GM23338 (cell line): ENCODE measurements at regions not wholly inside any gene's neighbourhood (a gene's known extent, or its start where the extent isn't known, plus 50 kb on each side); places are given as distances from the start of the nearest gene placed in this dataset.

ENCODE experiments used
- ATAC-seq: fragments of 200-7000 bp; cut with Tn5 transposase; 3 replicates; pipeline ENCODE4 v1.9.1; 2020
- DNase-seq: peaks from one replicate; pipeline ENCODE4 v3.0.0-alpha.2; 2015; ENCODE audit warnings: low spot score
- H2AFZ ChIP-seq: fragments of 200-600 bp; sonication (generic); 2 replicates; pipeline ENCODE4 v1.8.0; 2016; ENCODE audit warnings: antibody characterized with exemption, mild to moderate bottlenecking, moderate library complexity
- H3F3A ChIP-seq: fragments of 200-600 bp; sonication (generic); replicated peaks from 2 replicates; pipeline ENCODE4 v1.8.0; 2017; ENCODE audit warnings: antibody characterized with exemption, mixed run types, low read depth
- H3K27ac ChIP-seq: fragments of 200-600 bp; sonication (generic); 2 replicates; pipeline ENCODE4 v1.6.1; 2016; ENCODE audit warnings: low read depth
- H3K27me3 ChIP-seq: fragments of 200-600 bp; sonication (generic); 2 replicates; pipeline ENCODE4 v1.8.0; 2016; ENCODE audit warnings: mild to moderate bottlenecking, mixed run types, moderate library complexity; ENCODE audit not compliant: insufficient read depth
- H3K36me3 ChIP-seq: fragments of 200-600 bp; sonication (generic); 2 replicates; pipeline ENCODE4 v1.8.0; 2016; ENCODE audit warnings: mild to moderate bottlenecking; ENCODE audit not compliant: insufficient read depth
- H3K4me1 ChIP-seq: fragments of 200-600 bp; sonication (generic); 2 replicates; pipeline ENCODE4 v1.8.0; 2016; ENCODE audit warnings: mild to moderate bottlenecking, moderate library complexity; ENCODE audit not compliant: insufficient read depth
- H3K4me2 ChIP-seq: fragments of 200-600 bp; sonication (generic); 2 replicates; pipeline ENCODE4 v1.7.1; 2017; ENCODE audit warnings: mixed run types
- H3K4me3 ChIP-seq: fragments of 200-600 bp; sonication (generic); 2 replicates; pipeline ENCODE4 v1.6.1; 2016; ENCODE audit warnings: mixed run types
- H3K79me2 ChIP-seq: fragments of 200-600 bp; sonication (generic); replicated peaks from 2 replicates; pipeline ENCODE4 v1.8.0; 2017; ENCODE audit warnings: mild to moderate bottlenecking; ENCODE audit not compliant: insufficient read depth
- H3K9me2 ChIP-seq: fragments of 200-600 bp; sonication (generic); 2 replicates; pipeline ENCODE4 v1.8.0; 2017; ENCODE audit not compliant: insufficient read depth
- H4K20me1 ChIP-seq: fragments of 200-600 bp; sonication (generic); replicated peaks from 2 replicates; pipeline ENCODE4 v1.8.0; 2017; ENCODE audit warnings: mild to moderate bottlenecking; ENCODE audit not compliant: insufficient read depth
- H3K27ac Mint-ChIP-seq: 2 replicates; pipeline ENCODE4 v1.8.0; 2020; ENCODE audit warnings: inconsistent platforms, mild to moderate bottlenecking, moderate library complexity, mixed read lengths
- H3K27me3 Mint-ChIP-seq: 3 replicates; pipeline ENCODE4 v1.8.0; 2022; ENCODE audit warnings: low read depth, mild to moderate bottlenecking, moderate library complexity, mixed read lengths, inconsistent platforms; ENCODE audit not compliant: insufficient read depth, poor library complexity
- H3K36me3 Mint-ChIP-seq: 3 replicates; pipeline ENCODE4 v1.8.0; 2021; ENCODE audit warnings: low read depth, mild to moderate bottlenecking, inconsistent platforms, moderate library complexity, mixed read lengths
- H3K4me1 Mint-ChIP-seq: 3 replicates; pipeline ENCODE4 v1.8.0; 2020; ENCODE audit warnings: mild to moderate bottlenecking, inconsistent platforms, mixed read lengths
- H3K4me3 Mint-ChIP-seq: 3 replicates; pipeline ENCODE4 v1.8.0; 2021; ENCODE audit warnings: moderate library complexity, mild to moderate bottlenecking, inconsistent platforms, mixed read lengths
- H3K9me3 Mint-ChIP-seq: 3 replicates; pipeline ENCODE4 v1.8.0; 2020; ENCODE audit warnings: moderate library complexity, mild to moderate bottlenecking, inconsistent platforms, mixed read lengths
- CREB1 ChIP-seq: fragments of 250-450 bp; sonication (Bioruptor Pico); IDR thresholded peaks from 2 replicates; pipeline ENCODE4 v1.5.0; 2020; ENCODE audit warnings: low read depth, mild to moderate bottlenecking, moderate library complexity
- CTCF ChIP-seq, 2 experiments: fragments of 200-600 bp in 1 of 2; sonication (generic) in 1 of 2; conservative IDR thresholded peaks; 2 replicates each; pipeline versions ENCODE4 v1.5.1 to v1.6.1; 2016 to 2017; ENCODE audit warnings: antibody characterized with exemption in 2 of 2, low read depth in 2 of 2, mild to moderate bottlenecking in 2 of 2, moderate library complexity in 1 of 2
- ETS1 ChIP-seq: IDR thresholded peaks from 2 replicates; pipeline ENCODE4 v1.6.1; 2016; ENCODE audit warnings: antibody characterized with exemption
- EZH2 ChIP-seq: fragments of 200-600 bp; sonication (generic); IDR thresholded peaks from one replicate; pipeline ENCODE4 v1.8.0; 2017; ENCODE audit warnings: antibody characterized with exemption, mild to moderate bottlenecking, low read depth; ENCODE audit not compliant: unreplicated experiment
- EZH2phosphoT487 ChIP-seq: fragments of 200-600 bp; sonication (generic); IDR thresholded peaks from one replicate; pipeline ENCODE4 v1.8.1; 2018; ENCODE audit warnings: antibody characterized with exemption; ENCODE audit not compliant: unreplicated experiment
- JUNB ChIP-seq: IDR thresholded peaks from one replicate; pipeline ENCODE4 v1.6.1; 2016; ENCODE audit warnings: antibody characterized with exemption; ENCODE audit not compliant: unreplicated experiment
- NANOG ChIP-seq: IDR thresholded peaks from 2 replicates; pipeline ENCODE4 v1.6.1; 2016; ENCODE audit warnings: antibody characterized with exemption, borderline replicate concordance
- REST ChIP-seq: IDR thresholded peaks from one replicate; pipeline ENCODE4 v1.6.1; 2018; ENCODE audit warnings: antibody characterized with exemption; ENCODE audit not compliant: unreplicated experiment
- STAT1 ChIP-seq: IDR thresholded peaks from one replicate; pipeline ENCODE4 v1.6.1; 2016; ENCODE audit warnings: antibody characterized with exemption; ENCODE audit not compliant: unreplicated experiment
- ZNF114 ChIP-seq: fragments of 250-450 bp; sonication (Bioruptor Pico); IDR thresholded peaks from 2 replicates; pipeline ENCODE4 v1.5.0; 2020; ENCODE audit warnings: mild to moderate bottlenecking, moderate library complexity
- ZNF331 ChIP-seq: fragments of 250-450 bp; sonication (Bioruptor Pico); IDR thresholded peaks from 2 replicates; pipeline ENCODE4 v1.5.0; 2020; ENCODE audit warnings: low read depth, mild to moderate bottlenecking, moderate library complexity

DNA sequence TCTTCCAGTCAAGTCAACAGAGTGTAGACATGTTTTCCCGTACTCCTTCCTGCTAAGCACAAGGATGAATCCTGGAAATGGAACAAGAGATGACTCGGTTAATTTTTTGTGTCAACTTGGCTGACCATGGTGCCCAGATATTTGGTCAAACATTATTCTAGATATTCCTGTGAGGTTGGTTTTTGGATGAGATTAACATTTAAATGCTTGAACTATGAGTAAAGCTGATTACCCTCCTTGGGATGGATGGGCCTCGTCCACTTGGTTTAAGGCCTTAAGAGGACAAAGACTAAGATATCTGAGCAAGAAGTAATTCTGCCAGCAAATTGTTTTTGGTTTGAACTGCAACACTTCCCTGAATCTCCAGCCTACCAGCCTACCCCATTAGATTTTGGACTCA is 338.1 kb upstream of the MSX2 start:
- Histone ChIP-seq H3K27me3 (no peaks in the 10 kb centered on the region), H3F3A (no peaks in the 10 kb centered on the region), H3K4me2 (no peak overlapping the region), H2AFZ (no peak overlapping the region), H3K4me3 (no peak overlapping the region), H3K4me1 (peaks cover 3% of the 10 kb centered on the region; the same call in 1 of the 2 replicates), H3K9me2 (no peaks in the 10 kb centered on the region), H4K20me1 (no peaks in the 10 kb centered on the region), H3K79me2 (no peaks in the 10 kb centered on the region), H3K27ac (no peak overlapping the region), H3K36me3 (no peaks in the 10 kb centered on the region)
- no peak overlapping the region for H3K27ac Mint-ChIP-seq
- ATAC-seq (no peak), DNase-seq (no peak)
- TF ChIP-seq ZNF331 (CRISPR knock-in tag) (no peak), CREB1 (CRISPR knock-in tag) (no peak), ZNF114 (CRISPR knock-in tag) (no peak), STAT1 (no peak), REST (no peak), ETS1 (no peak), JUNB (no peak), NANOG (no peak), EZH2 (no peak), CTCF (conservative IDR thresholded peaks at IDR 0.05; ENCODE audit: low read depth in 2 of 2) (no peak)
- H3K27me3 Mint-ChIP-seq = no peaks in the 10 kb centered on the region
- no peak overlapping the region for H3K4me3 Mint-ChIP-seq
- H3K9me3 Mint-ChIP-seq = no peaks in the 10 kb centered on the region
- H3K36me3 Mint-ChIP-seq = no peaks in the 10 kb centered on the region
- peaks cover 4% of the 10 kb centered on the region for H3K4me1 Mint-ChIP-seq

- no peaks in the 10 kb centered on the region for H3K27me3 ChIP-seq
- H3K27ac ChIP-seq = no peak overlapping the region
- no peak for TF ChIP-seq EZH2phosphoT487
Measured at GRCh38 chr5:174386846-174387245, 337.5 kb upstream of the MSX2 start.

More at GRCh38 chr5:174386846-174387245, 337.5 kb upstream of the MSX2 start:
- DNase-seq (no peak), ATAC-seq (no peak)
- no peaks in the 10 kb centered on the region for H3K27me3 Mint-ChIP-seq
- H3K4me3 Mint-ChIP-seq = no peak overlapping the region
- no peak overlapping the region for H3K4me3 ChIP-seq
- H2AFZ ChIP-seq = no peak overlapping the region
- H3K9me2 ChIP-seq = no peaks in the 10 kb centered on the region
- H3K4me2 ChIP-seq = no peak overlapping the region
- H3K36me3 Mint-ChIP-seq = no peaks in the 10 kb centered on the region
- no peaks in the 10 kb centered on the region for H3K36me3 ChIP-seq
- no peaks in the 10 kb centered on the region for H3F3A ChIP-seq
- H3K27ac Mint-ChIP-seq = no peak overlapping the region
- H4K20me1 ChIP-seq = no peaks in the 10 kb centered on the region
- peaks cover 3% of the 10 kb centered on the region; the same call in 1 of the 2 replicates for H3K4me1 ChIP-seq
- H3K79me2 ChIP-seq = no peaks in the 10 kb centered on the region
- peaks cover 4% of the 10 kb centered on the region for H3K4me1 Mint-ChIP-seq
- no peaks in the 10 kb centered on the region for H3K9me3 Mint-ChIP-seq
